SH-SY5Y (cell line): ENCODE measurements at regions not wholly inside any gene's neighbourhood (a gene's known extent, or its start where the extent isn't known, plus 50 kb on each side); places are given as distances from the start of the nearest gene placed in this dataset.

Experiments used
- GATA2 ChIP-seq: IDR thresholded peaks from 2 replicates; pipeline ENCODE4 v1.6.1; 2011; ENCODE audit warnings: mild to moderate bottlenecking, low read depth, low read length
- GATA3 ChIP-seq: IDR thresholded peaks from 2 replicates; pipeline ENCODE4 v1.6.1; 2011; ENCODE audit warnings: low read depth, mild to moderate bottlenecking, low read length, moderate library complexity

- no peak for TF ChIP-seq GATA2
- TF ChIP-seq GATA3: no peak
Observed at GRCh38 chr9:106060885-106061284, 366.5 kb downstream of the TMEM38B start.
